GM12864 (cell line): ENCODE measurements at regions not wholly inside any gene's neighbourhood (a gene's known extent, or its start where the extent isn't known, plus 50 kb on each side); places are given as distances from the start of the nearest gene placed in this dataset.

Source experiments
- DNase-seq: peaks from one replicate; pipeline ENCODE4 v3.0.0-alpha.2; 2011; ENCODE audit warnings: low read depth
- H3K4me3 ChIP-seq: 2 replicates; pipeline ENCODE4 v1.5.1; 2011; ENCODE audit warnings: mild to moderate bottlenecking, low read depth, low read length, control low read depth
- TF ChIP-seq, protein P1 (sequence below): IDR thresholded peaks from 2 replicates; pipeline ENCODE4 v1.5.1; 2011; ENCODE audit warnings: low read depth, mild to moderate bottlenecking, moderate library complexity, low read length, control low read depth, inconsistent platforms; ENCODE audit errors: missing control alignments

DNA sequence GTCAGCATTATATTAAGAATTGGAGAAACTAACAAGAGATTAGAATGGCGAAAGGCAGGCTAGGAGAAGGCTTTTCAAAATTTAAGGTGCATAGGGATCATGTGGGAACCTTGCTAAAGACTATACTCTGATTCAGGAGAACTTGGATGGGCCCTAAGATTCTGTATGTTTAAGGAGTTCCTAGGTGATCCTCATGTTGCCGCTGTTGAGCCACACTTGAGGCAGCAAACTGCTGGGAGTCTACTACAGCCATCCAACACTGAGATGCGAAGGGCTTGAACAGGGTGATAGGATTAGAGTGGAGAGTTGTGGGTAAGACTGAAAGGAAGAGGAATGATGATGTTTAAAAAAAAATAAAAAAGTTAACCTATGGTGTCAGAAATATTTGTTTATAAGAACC is 1013.2 kb downstream of the MRPL39 start:
- DNase-seq: no peak
- TF ChIP-seq, protein P1, sequence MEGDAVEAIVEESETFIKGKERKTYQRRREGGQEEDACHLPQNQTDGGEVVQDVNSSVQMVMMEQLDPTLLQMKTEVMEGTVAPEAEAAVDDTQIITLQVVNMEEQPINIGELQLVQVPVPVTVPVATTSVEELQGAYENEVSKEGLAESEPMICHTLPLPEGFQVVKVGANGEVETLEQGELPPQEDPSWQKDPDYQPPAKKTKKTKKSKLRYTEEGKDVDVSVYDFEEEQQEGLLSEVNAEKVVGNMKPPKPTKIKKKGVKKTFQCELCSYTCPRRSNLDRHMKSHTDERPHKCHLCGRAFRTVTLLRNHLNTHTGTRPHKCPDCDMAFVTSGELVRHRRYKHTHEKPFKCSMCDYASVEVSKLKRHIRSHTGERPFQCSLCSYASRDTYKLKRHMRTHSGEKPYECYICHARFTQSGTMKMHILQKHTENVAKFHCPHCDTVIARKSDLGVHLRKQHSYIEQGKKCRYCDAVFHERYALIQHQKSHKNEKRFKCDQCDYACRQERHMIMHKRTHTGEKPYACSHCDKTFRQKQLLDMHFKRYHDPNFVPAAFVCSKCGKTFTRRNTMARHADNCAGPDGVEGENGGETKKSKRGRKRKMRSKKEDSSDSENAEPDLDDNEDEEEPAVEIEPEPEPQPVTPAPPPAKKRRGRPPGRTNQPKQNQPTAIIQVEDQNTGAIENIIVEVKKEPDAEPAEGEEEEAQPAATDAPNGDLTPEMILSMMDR: no peak
- H3K4me3 ChIP-seq: no peak overlapping the region

DNA sequence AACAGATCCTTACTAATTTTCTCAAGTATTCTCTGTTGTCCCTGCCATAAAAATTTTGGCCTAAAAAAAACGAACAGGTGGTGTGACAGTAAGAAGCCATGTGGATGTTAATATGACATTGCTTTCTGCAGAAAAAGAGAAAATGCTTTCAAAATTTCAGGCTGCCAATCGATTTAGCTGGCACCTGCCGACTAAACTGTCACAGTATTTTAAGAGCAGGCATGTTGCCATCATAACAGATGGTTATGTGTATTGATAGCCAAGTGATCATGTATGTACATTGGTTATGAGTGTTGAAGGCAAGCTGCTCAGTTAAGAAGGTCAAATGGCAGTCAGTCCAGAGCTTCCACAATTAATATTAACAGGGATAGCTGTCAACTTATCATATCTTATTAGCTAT is 1017.0 kb downstream of the MRPL39 start:
- TF ChIP-seq, protein P1: no peak
- H3K4me3 ChIP-seq: no peak overlapping the region
- DNase-seq: no peak

DNA sequence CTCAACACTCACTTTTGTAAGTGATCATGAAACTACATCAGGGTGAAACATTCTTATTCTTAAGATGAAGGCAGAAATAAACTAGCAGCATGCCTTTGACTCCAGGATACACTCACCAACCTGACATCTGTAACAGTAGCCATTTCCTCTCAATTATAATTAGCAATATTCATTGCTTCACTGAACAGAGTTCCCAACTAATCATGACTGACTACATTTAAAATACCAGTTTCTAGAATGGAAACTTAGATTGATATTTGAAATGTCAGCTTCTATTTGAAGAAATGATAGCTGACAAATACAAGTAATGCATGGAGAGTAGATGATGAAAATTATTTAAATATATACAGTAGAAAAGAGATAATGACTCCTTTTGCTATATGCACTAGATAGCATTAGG is 1023.8 kb downstream of the MRPL39 start:
- H3K4me3 ChIP-seq: no peak overlapping the region
- TF ChIP-seq, protein P1: no peak
- no peak for DNase-seq

DNA sequence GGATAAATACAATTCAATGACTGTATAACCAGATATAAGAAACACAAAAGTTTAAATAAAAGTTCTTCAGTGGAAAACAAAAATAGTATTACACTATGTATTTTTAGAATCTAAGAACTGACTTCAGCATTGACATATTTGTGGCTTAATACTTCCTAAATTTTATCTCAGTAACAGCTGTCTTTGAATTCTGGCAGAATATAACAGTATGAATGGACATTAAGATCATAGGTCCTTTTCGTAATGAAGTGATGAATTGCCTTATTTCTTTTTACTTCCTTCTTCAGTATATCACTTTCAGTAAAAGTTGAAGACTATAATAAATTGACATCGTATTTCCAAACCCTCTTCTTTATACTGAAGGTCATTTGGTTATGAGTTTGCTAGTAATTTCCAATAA is 1030.0 kb downstream of the MRPL39 start:
- TF ChIP-seq, protein P1: no peak
- H3K4me3 ChIP-seq: no peak overlapping the region
- no peak for DNase-seq

DNA sequence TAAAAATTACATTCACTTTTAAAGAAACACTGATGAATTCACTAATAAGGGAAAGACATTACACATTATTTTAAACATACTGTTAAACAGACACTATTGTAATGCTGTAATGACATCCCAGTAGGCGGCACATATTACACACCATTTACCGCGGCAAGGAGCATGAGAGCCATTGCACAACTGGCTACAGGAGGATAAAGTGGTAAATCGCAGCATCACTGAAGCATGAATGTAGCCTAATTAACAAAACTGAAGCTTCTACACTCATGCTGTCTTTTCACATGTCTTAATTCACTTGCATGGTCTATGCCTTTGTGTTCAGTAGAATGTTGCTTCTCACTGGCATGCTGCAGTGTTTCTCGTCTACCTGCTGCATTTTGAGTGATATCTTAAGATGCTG is 1046.0 kb downstream of the MRPL39 start:
- no peak overlapping the region for H3K4me3 ChIP-seq
- DNase-seq: no peak
- TF ChIP-seq, protein P1: no peak

DNA sequence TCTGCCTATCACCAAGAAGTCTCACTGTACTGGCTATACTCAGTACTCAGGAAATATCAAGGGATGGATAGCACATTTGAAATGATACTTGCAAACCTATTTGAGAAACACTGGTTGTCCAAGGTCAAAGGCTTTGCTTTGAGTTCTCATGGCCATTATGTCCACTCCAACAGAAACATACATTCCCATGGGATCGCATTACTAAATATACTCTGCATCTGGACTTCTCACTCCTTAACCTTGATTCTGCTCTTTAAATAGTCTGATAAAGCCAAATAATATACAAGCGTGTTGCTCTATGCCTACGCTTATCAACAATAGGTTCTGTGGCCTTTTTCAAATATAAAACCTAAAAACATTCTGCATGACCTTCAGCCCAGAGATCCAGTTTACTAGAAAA is 1054.8 kb downstream of the MRPL39 start:
- DNase-seq: no peak
- TF ChIP-seq, protein P1: no peak
- no peak overlapping the region for H3K4me3 ChIP-seq

DNA sequence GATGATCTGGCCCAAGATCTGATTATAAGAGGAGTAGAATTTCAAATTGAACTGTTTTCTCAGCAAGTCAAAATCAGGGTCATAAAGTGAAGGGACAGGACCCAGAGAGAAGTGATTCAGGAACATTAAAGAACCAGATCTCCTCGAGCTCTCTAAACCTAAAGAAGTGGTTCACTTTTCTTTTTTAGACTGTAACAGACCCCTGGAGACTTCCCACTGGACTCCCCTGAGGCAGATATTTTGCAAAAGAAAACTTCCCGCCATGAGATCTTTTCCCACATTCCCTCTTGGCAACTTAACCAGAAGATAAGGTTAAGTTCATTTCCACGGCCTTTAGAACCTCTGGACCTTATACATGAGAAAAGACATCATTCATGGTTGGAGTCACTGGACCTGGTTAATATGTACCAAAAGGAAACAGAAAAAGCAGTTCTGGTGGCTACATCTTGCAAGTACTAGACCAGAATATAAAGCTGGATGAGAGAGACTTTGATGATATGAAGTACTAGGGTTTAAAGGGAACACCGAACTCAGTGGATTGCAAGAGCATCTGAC is 1061.4 kb downstream of the MRPL39 start:
- H3K4me3 ChIP-seq: no peak overlapping the region
- no peak for DNase-seq
- TF ChIP-seq, protein P1: no peak
